ENCODE measurements at regions not wholly inside any gene's neighbourhood (a gene's known extent, or its start where the extent isn't known, plus 50 kb on each side); places are given as distances from the start of the nearest gene placed in this dataset.
"Not testable (repeated sequence)": the region's sequence is repeated elsewhere in the genome, so short reads cannot be mapped to it uniquely, and the experiment has no call there.

DNA sequence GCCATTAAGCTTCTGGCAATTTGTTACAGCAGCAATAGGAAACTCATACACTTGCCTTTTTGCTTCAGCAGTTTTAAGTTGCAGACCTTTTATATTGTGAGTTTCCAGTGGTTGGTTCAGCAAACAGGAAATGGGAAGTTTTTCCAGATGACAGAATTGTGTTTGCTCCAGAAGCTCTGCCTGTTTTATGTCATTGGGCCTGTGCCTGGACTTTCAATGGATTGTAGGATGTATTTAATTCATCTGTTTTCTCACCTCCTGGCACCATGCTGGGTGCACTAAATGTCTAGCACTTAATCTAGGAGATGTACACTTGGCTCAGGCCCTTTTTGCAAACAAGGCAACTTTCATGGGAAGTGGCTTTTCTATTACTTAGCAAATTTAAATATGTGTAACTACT lies 100.4 kb upstream of the CLINT1 start:
- no peaks in the 10 kb centered on the region for H3K27me3 ChIP-seq (ENCODE audit: control insufficient read depth, insufficient read depth)
- intact Hi-C loops (cut with DNase I), result no loop called here
- H3K4me1 ChIP-seq (ENCODE audit: control insufficient read depth, insufficient read depth, low read length), result no peaks in the 10 kb centered on the region
- DNase-seq (no peak), ATAC-seq (no peak)
- H3K27ac ChIP-seq (ENCODE audit: low read length), result no peak overlapping the region
- no peak overlapping the region for H3K4me3 ChIP-seq (ENCODE audit: low read length)
- H3K9me3 ChIP-seq (ENCODE audit: control insufficient read depth, low read length), result no peaks in the 10 kb centered on the region

DNA sequence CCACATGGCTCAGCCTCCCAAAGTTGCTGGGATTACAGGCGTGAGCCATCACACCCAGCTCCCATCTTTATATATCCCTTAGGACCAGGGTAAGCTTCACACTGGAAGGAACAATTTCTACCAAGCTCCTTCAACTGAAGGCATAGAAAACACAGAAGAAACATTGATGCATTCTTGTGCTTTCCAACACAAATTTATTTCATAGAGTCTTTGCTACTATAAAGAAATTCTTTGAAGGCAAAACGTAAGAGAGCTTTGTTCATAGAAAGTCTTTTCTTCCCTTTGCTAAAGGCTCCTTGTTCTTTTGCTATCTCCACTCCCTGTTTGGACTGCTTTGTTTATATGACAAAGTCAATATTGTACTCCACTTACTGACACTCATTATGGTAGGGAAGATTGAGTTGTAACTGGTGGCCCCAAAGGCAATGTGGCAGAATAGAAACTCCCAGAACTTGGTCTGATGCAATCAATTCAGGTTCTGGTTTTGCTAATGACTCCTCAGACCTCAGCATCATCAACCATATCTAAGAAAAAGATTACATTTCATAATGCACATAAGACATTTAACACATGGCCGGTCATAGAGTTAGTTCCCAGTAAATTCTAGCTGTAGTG lies 97.4 kb upstream of the CLINT1 start:
- 66% methylated on average over 3 of the region's 3 CpGs for WGBS
- DNase-seq (no peak), ATAC-seq (no peak)
- H3K27me3 ChIP-seq (ENCODE audit: control insufficient read depth, insufficient read depth), result no peaks in the 10 kb centered on the region
- no peaks in the 10 kb centered on the region for H3K9me3 ChIP-seq (ENCODE audit: control insufficient read depth, low read length)
- H3K4me1 ChIP-seq (ENCODE audit: control insufficient read depth, insufficient read depth, low read length), result no peaks in the 10 kb centered on the region
- H3K4me3 ChIP-seq (ENCODE audit: low read length), result no peak overlapping the region
- no peak overlapping the region for H3K27ac ChIP-seq (ENCODE audit: low read length)
- intact Hi-C loops (cut with DNase I), result no loop called here

DNA sequence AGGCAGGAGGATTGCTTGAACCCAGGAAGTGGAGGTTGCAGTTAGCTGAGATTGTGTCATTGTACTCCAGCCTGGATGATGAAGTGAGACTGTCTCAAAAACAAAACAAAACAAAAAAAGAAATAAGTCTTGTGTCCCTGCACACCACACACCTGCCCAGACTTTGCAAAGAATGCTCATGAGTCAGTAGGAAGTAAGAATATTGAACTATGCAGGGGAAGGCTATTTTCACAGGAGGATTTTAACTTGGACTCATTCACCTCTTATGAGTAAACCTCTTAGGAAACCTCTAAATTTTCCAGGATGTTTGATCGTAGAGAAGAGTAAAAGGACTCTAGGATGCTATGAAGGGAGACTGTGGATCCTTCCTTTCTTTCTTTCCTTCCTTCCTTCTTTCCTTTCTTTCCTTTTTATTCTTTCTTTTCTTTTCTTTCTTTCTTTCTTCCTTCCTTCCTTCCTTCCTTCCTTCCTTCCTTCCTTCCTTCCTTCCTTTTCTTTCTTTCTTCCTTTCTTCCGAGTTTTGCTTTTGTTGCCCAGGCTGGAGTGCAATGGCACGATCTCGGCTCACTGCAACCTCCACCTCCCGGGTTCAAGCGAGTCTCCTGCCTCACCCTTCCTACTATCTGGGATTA lies 96.7 kb upstream of the CLINT1 start:
- 88% methylated on average over 6 of the region's 6 CpGs for WGBS
- Histone ChIP-seq H3K27me3 (ENCODE audit: control insufficient read depth, insufficient read depth) (no peaks in the 10 kb centered on the region), H3K4me1 (ENCODE audit: control insufficient read depth, insufficient read depth, low read length) (no peaks in the 10 kb centered on the region), H3K9me3 (ENCODE audit: control insufficient read depth, low read length) (no peaks in the 10 kb centered on the region), H3K4me3 (ENCODE audit: low read length) (no peak overlapping the region), H3K27ac (ENCODE audit: low read length) (no peak overlapping the region)
- intact Hi-C loops (cut with DNase I), result no loop called here
- no peak for DNase-seq
- no peak for ATAC-seq

GRCh38 chr5:157952374-157952685 lies 93.4 kb upstream of the CLINT1 start:
- DNase-seq (no peak), ATAC-seq (no peak)
- H3K4me3 ChIP-seq (ENCODE audit: low read length), result no peak overlapping the region
- no peaks in the 10 kb centered on the region for H3K27me3 ChIP-seq (ENCODE audit: control insufficient read depth, insufficient read depth)
- H3K27ac ChIP-seq (ENCODE audit: low read length), result no peak overlapping the region
- no peaks in the 10 kb centered on the region for H3K4me1 ChIP-seq (ENCODE audit: control insufficient read depth, insufficient read depth, low read length)
- intact Hi-C loops (cut with DNase I), result no loop called here
- WGBS, result 88% methylated on average over 1 of the region's 1 CpG
- H3K9me3 ChIP-seq (ENCODE audit: control insufficient read depth, low read length), result no peaks in the 10 kb centered on the region

DNA sequence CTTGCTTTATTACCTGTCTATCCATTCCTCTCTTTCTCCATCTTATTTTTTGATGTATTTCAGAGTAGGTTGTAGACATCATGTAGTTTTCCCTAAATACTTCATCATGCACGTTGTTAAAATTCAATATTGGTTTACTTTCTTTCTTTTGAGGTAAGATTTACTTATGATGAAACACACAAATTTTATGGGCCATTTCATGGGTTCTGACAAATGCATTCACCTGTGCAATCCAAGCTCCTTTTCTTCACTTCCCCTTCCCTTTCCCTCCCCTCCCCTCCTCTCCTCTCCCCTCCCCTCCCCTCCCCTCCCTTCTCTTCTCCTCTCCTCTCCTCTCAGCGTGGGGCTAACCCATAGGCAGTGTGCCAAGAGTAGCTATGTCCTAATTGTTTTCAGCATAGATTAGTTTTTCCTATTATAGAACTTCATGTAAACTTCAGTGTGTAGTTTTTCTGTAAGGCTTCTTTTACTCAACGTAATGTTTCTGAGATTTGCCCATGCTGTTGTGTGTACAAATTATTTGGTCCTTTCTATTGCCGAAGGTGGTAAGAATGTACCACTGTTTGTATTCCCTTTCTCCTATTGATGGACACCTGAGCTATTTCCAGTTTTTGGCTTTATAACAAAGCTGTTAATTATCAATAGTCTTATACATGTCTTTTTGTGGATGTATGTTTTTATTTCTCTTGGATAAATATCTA lies 92.9 kb upstream of the CLINT1 start:
- WGBS, result 70% methylated on average over 4 of the region's 4 CpGs
- DNase-seq, result no peak
- Histone ChIP-seq H3K9me3 (ENCODE audit: control insufficient read depth, low read length) (no peaks in the 10 kb centered on the region), H3K27ac (ENCODE audit: low read length) (no peak overlapping the region), H3K27me3 (ENCODE audit: control insufficient read depth, insufficient read depth) (no peaks in the 10 kb centered on the region), H3K4me3 (ENCODE audit: low read length) (no peak overlapping the region), H3K4me1 (ENCODE audit: control insufficient read depth, insufficient read depth, low read length) (no peaks in the 10 kb centered on the region)
- ATAC-seq, result no peak
- intact Hi-C loops (cut with DNase I), result no loop called here

DNA sequence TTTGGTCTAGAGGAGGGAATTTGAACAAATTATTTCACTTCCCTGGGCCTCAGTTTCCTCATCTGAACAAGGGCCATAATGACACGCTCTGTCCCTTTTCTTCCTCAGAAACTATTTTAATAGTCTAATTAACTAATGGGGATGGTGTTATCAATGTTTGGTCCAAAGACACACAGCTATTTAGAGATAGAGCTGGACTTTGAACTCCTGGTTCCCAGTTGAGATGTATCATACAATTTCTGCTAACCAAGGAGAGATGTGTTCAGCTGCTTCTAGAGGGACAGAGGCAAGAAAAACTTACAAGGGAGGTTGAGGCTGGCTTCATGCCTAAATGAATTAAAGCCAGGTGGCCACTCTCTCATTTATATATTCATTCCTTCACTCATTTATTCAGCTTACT lies 90.6 kb upstream of the CLINT1 start:
- DNase-seq, result no peak
- Histone ChIP-seq H3K4me3 (ENCODE audit: low read length) (no peak overlapping the region), H3K27me3 (ENCODE audit: control insufficient read depth, insufficient read depth) (no peaks in the 10 kb centered on the region), H3K9me3 (ENCODE audit: control insufficient read depth, low read length) (no peaks in the 10 kb centered on the region), H3K4me1 (ENCODE audit: control insufficient read depth, insufficient read depth, low read length) (no peaks in the 10 kb centered on the region), H3K27ac (ENCODE audit: low read length) (no peak overlapping the region)
- ATAC-seq, result no peak
- intact Hi-C loops (cut with DNase I), result loop anchor here in 2 of 4 donors (5.0 to 10.0 kb wide), 2 partner anchors 87 to 125 kb away; no protein-coding TSS in a partner anchor
- WGBS, result 93% methylated on average over 1 of the region's 1 CpG

- Histone ChIP-seq H3K27ac (ENCODE audit: low read length) (no peak overlapping the region), H3K27me3 (ENCODE audit: control insufficient read depth, insufficient read depth) (no peaks in the 10 kb centered on the region), H3K4me1 (ENCODE audit: control insufficient read depth, insufficient read depth, low read length) (no peaks in the 10 kb centered on the region), H3K9me3 (ENCODE audit: control insufficient read depth, low read length) (no peaks in the 10 kb centered on the region), H3K4me3 (ENCODE audit: low read length) (peak overlapping the region; percentile 10)
- WGBS, result 12% methylated on average over 11 of the region's 11 CpGs
- DNase-seq (peak; percentile 86 to 94 (median 89)), ATAC-seq (peak; percentile 98 to 99)
- intact Hi-C loops (cut with DNase I), result loop anchor here in 2 of 4 donors (5.0 to 10.0 kb wide), 2 partner anchors 87 to 124 kb away; no protein-coding TSS in a partner anchor
Observed at GRCh38 chr5:157948738-157949410, 89.9 kb upstream of the CLINT1 start.

DNA sequence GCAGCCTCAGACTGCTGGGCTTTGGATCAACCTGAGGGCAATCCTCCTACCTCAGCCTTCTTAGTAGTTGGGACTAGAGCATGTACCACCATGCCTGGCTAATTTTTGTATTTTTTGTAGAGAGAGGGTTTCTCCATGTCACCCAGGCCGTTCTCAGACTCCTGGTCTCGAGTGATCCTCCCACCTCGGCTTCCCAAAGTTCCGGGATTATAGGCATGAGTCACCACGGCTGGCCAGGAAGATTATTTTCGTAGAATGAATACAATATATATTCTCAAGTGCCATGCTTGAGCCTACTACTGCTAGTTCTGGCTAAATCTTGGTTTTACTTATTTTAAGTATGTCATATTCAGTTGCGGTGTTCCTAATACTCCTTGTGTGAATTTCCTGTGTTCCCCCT lies 88.2 kb upstream of the CLINT1 start:
- no peaks in the 10 kb centered on the region for H3K4me1 ChIP-seq (ENCODE audit: control insufficient read depth, insufficient read depth, low read length)
- intact Hi-C loops (cut with DNase I), result loop anchor here in 2 of 4 donors (5.0 to 10.0 kb wide), 2 partner anchors 85 to 122 kb away; no protein-coding TSS in a partner anchor
- WGBS, result 76% methylated on average over 7 of the region's 7 CpGs

GRCh38 chr5:157945822-157946221 lies 86.9 kb upstream of the CLINT1 start:
- DNase-seq; H3K4me1 ChIP-seq (ENCODE audit: control insufficient read depth, insufficient read depth, low read length); H3K9me3 ChIP-seq (ENCODE audit: control insufficient read depth, low read length); H3K27ac ChIP-seq (ENCODE audit: low read length); ATAC-seq; H3K27me3 ChIP-seq (ENCODE audit: control insufficient read depth, insufficient read depth); H3K4me3 ChIP-seq (ENCODE audit: low read length): not testable (repeated sequence)
- intact Hi-C loops (cut with DNase I), result loop anchor here in 2 of 4 donors (5.0 to 10.0 kb wide), 2 partner anchors 84 to 121 kb away; no protein-coding TSS in a partner anchor
- WGBS, result 96% methylated on average over 5 of the region's 5 CpGs

More for the DNA sequence above, 88.2 kb upstream of the CLINT1 start:
- Histone ChIP-seq H3K4me3 (ENCODE audit: low read length) (no peak overlapping the region), H3K27me3 (ENCODE audit: control insufficient read depth, insufficient read depth) (no peaks in the 10 kb centered on the region), H3K27ac (ENCODE audit: low read length) (no peak overlapping the region), H3K9me3 (ENCODE audit: control insufficient read depth, low read length) (no peaks in the 10 kb centered on the region)
- ATAC-seq, result no peak
- DNase-seq, result no peak

DNA sequence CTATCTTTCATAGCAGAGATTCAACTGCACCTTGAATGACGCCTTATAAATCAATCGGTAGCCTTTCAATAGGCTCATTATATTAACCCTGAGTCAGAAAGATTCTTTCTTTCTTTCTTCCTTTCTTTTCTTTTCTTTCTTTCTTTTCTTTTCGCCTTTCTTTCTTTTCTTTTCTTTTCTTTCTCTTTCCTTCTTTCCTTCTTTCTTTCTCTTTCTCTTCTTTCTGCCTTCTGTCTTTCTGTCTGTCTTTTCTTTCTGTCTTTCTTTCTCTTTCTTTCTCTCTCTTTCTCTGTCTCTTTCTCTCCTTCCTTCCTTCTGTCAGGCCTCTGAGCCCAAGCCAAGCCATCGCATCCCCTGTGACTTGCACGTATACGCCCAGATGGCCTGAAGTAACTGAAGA lies 86.0 kb upstream of the CLINT1 start:
- Histone ChIP-seq H3K27ac (ENCODE audit: low read length) (no peak overlapping the region), H3K27me3 (ENCODE audit: control insufficient read depth, insufficient read depth) (no peaks in the 10 kb centered on the region), H3K4me3 (ENCODE audit: low read length) (no peak overlapping the region), H3K4me1 (ENCODE audit: control insufficient read depth, insufficient read depth, low read length) (no peaks in the 10 kb centered on the region), H3K9me3 (ENCODE audit: control insufficient read depth, low read length) (no peaks in the 10 kb centered on the region)
- 84% methylated on average over 6 of the region's 6 CpGs for WGBS
- ATAC-seq (no peak), DNase-seq (no peak)
- intact Hi-C loops (cut with DNase I), result loop anchor here in 2 of 4 donors (5.0 to 10.0 kb wide), 2 partner anchors 83 to 120 kb away; no protein-coding TSS in a partner anchor
